Mesothelial cell of epicardium (in vitro differentiated cells): ENCODE measurements at regions not wholly inside any gene's neighbourhood (a gene's known extent, or its start where the extent isn't known, plus 50 kb on each side); places are given as distances from the start of the nearest gene placed in this dataset.

Experiments used
- DNase-seq, 2 experiments: peaks; one replicate each; pipeline ENCODE4 v3.0.0; 2021; ENCODE audit warnings: low spot score in 2 of 2; ENCODE audit not compliant: unreplicated experiment in 2 of 2
- H3K27ac Mint-ChIP-seq: 2 replicates; pipeline ENCODE4 v1.8.0; 2021; ENCODE audit warnings: mixed read lengths
- H3K27me3 Mint-ChIP-seq: 2 replicates; pipeline ENCODE4 v1.8.0; 2021; ENCODE audit warnings: low read depth, mixed read lengths
- H3K36me3 Mint-ChIP-seq: 2 replicates; pipeline ENCODE4 v1.8.0; 2021; ENCODE audit warnings: mixed read lengths
- H3K4me1 Mint-ChIP-seq: 2 replicates; pipeline ENCODE4 v1.8.0; 2021; ENCODE audit warnings: mixed read lengths
- H3K4me3 Mint-ChIP-seq: 2 replicates; pipeline ENCODE4 v1.8.0; 2021; ENCODE audit warnings: mild to moderate bottlenecking, moderate library complexity, mixed read lengths
- H3K9me3 Mint-ChIP-seq: 2 replicates; pipeline ENCODE4 v1.8.0; 2021; ENCODE audit warnings: mixed read lengths
- CTCF ChIP-seq: fragments of 200-600 bp; sonication (generic); IDR thresholded peaks from one replicate; pipeline ENCODE4 v1.5.0; 2021; ENCODE audit warnings: antibody characterized with exemption; ENCODE audit not compliant: unreplicated experiment

- Mint-ChIP-seq H3K27ac (no peak overlapping the region), H3K4me1 (no peaks in the 10 kb centered on the region), H3K27me3 (no peaks in the 10 kb centered on the region), H3K9me3 (no peaks in the 10 kb centered on the region), H3K4me3 (no peak overlapping the region), H3K36me3 (no peaks in the 10 kb centered on the region)
- TF ChIP-seq CTCF, result no peak
- DNase-seq, result no peak
Observed at GRCh38 chr5:88108490-88109279, 160.0 kb downstream of the TMEM161B start.

- no peaks in the 10 kb centered on the region for H3K27me3 Mint-ChIP-seq
Observed at GRCh38 chr5:88094906-88095496, 173.6 kb downstream of the TMEM161B start.

GRCh38 chr5:88094403-88094802 lies 174.2 kb downstream of the TMEM161B start:
- Mint-ChIP-seq H3K4me3 (no peak overlapping the region), H3K27me3 (no peaks in the 10 kb centered on the region), H3K36me3 (no peaks in the 10 kb centered on the region), H3K4me1 (no peaks in the 10 kb centered on the region), H3K27ac (no peak overlapping the region), H3K9me3 (no peaks in the 10 kb centered on the region)
- TF ChIP-seq CTCF, result no peak
- no peak for DNase-seq

More at GRCh38 chr5:88094906-88095496, 173.6 kb downstream of the TMEM161B start:
- no peaks in the 10 kb centered on the region for H3K9me3 Mint-ChIP-seq
- TF ChIP-seq CTCF, result no peak
- no peak for DNase-seq
- no peaks in the 10 kb centered on the region for H3K36me3 Mint-ChIP-seq
- H3K27ac Mint-ChIP-seq, result no peak overlapping the region
- H3K4me1 Mint-ChIP-seq, result no peaks in the 10 kb centered on the region
- no peak overlapping the region for H3K4me3 Mint-ChIP-seq

- Mint-ChIP-seq H3K4me1 (no peaks in the 10 kb centered on the region), H3K4me3 (no peak overlapping the region), H3K9me3 (no peaks in the 10 kb centered on the region), H3K36me3 (no peaks in the 10 kb centered on the region), H3K27me3 (no peaks in the 10 kb centered on the region), H3K27ac (no peak overlapping the region)
- no peak for DNase-seq
- no peak for TF ChIP-seq CTCF
Observed at GRCh38 chr5:88093765-88094164, 174.9 kb downstream of the TMEM161B start.

GRCh38 chr5:88092958-88093605 lies 175.6 kb downstream of the TMEM161B start:
- DNase-seq, result no peak

More at GRCh38 chr5:88092958-88093605, 175.6 kb downstream of the TMEM161B start:
- H3K9me3 Mint-ChIP-seq, result no peaks in the 10 kb centered on the region
- H3K36me3 Mint-ChIP-seq, result no peaks in the 10 kb centered on the region
- no peak overlapping the region for H3K4me3 Mint-ChIP-seq
- no peak for TF ChIP-seq CTCF
- no peaks in the 10 kb centered on the region for H3K4me1 Mint-ChIP-seq
- no peaks in the 10 kb centered on the region for H3K27me3 Mint-ChIP-seq
- no peak overlapping the region for H3K27ac Mint-ChIP-seq
